Sigmoid colon (tissue), 4 donors: ENCODE measurements at regions not wholly inside any gene's neighbourhood (a gene's known extent, or its start where the extent isn't known, plus 50 kb on each side); places are given as distances from the start of the nearest gene placed in this dataset.

Experiments used
- POLR2AphosphoS5 ChIP-seq, 4 donors: sonication (generic); formaldehyde crosslinking; IDR thresholded peaks; one replicate each; pipeline ENCODE4 v1.6.1; 2017; ENCODE audit warnings: antibody characterized with exemption in 4 of 4
- TF ChIP-seq, protein P1 (sequence below), 4 experiments: fragments of 450-650 bp in 3 of 4; fragments of 200-600 bp in 1 of 4; IDR thresholded peaks; one replicate each; pipeline ENCODE4 v1.5.1; 2016 to 2019; ENCODE audit warnings: antibody characterized with exemption in 4 of 4, mild to moderate bottlenecking in 3 of 4, moderate library complexity in 2 of 4

DNA sequence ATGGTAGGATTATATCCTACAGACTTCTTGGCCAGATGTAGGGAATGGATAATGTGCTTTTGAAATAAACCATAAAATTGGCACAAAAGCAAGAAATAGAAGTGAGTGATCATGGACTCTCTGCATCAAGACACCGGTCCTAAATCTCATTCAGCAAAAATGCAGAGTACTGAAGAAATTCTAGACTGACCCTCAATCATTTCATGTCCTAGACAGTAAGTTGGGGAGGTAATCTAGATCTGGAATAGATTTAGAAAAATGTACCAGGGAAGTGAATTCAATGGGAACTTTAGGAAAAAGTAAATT, 69.7 kb upstream of the ADTRP start:
- TF ChIP-seq POLR2AphosphoS5 (IDR thresholded peaks at IDR 0.05), result no peak
- TF ChIP-seq, protein P1, sequence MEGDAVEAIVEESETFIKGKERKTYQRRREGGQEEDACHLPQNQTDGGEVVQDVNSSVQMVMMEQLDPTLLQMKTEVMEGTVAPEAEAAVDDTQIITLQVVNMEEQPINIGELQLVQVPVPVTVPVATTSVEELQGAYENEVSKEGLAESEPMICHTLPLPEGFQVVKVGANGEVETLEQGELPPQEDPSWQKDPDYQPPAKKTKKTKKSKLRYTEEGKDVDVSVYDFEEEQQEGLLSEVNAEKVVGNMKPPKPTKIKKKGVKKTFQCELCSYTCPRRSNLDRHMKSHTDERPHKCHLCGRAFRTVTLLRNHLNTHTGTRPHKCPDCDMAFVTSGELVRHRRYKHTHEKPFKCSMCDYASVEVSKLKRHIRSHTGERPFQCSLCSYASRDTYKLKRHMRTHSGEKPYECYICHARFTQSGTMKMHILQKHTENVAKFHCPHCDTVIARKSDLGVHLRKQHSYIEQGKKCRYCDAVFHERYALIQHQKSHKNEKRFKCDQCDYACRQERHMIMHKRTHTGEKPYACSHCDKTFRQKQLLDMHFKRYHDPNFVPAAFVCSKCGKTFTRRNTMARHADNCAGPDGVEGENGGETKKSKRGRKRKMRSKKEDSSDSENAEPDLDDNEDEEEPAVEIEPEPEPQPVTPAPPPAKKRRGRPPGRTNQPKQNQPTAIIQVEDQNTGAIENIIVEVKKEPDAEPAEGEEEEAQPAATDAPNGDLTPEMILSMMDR (IDR thresholded peaks at IDR 0.05), result no peak
